ENCODE measurements at regions not wholly inside any gene's neighbourhood (a gene's known extent, or its start where the extent isn't known, plus 50 kb on each side); places are given as distances from the start of the nearest gene placed in this dataset.
"Not testable (repeated sequence)": the region's sequence is repeated elsewhere in the genome, so short reads cannot be mapped to it uniquely, and the experiment has no call there.

GRCh38 chr1:99369154-99369553, 104.9 kb downstream of the PLPPR4 start:
- Histone ChIP-seq H3K4me2 (ENCODE audit: insufficient read depth, low read length) (no peak overlapping the region), H2AFZ (ENCODE audit: low read length) (no peak overlapping the region), H3K4me1 (ENCODE audit: insufficient read depth, low read length) (no peaks in the 10 kb centered on the region), H3K27me3 (ENCODE audit: insufficient read depth, low read length) (no peaks in the 10 kb centered on the region), H3K79me2 (ENCODE audit: insufficient read depth, low read length) (no peaks in the 10 kb centered on the region), H3K9me3 (ENCODE audit: low read depth, low read length) (no peaks in the 10 kb centered on the region), H4K20me1 (ENCODE audit: insufficient read depth, low read length) (no peaks in the 10 kb centered on the region), H3K27ac (ENCODE audit: low read depth, low read length) (no peak overlapping the region), H3K36me3 (ENCODE audit: insufficient read depth, low read length) (no peaks in the 10 kb centered on the region), H3K4me3 (ENCODE audit: insufficient read depth, low read length) (no peak overlapping the region)
- no peak for TF ChIP-seq CTCF (IDR thresholded peaks at IDR 0.05; ENCODE audit: extremely low read depth, low read depth, low read length)
- DNase-seq (ENCODE audit: insufficient read length, low spot score, missing footprints) = no peak

GRCh38 chr1:99370476-99370875, 106.2 kb downstream of the PLPPR4 start:
- no peaks in the 10 kb centered on the region for H3K79me2 ChIP-seq (ENCODE audit: insufficient read depth, low read length)
- H3K4me2 ChIP-seq (ENCODE audit: insufficient read depth, low read length) = no peak overlapping the region
- no peaks in the 10 kb centered on the region for H3K36me3 ChIP-seq (ENCODE audit: insufficient read depth, low read length)
- H3K4me3 ChIP-seq (ENCODE audit: insufficient read depth, low read length) = no peak overlapping the region
- no peak overlapping the region for H3K27ac ChIP-seq (ENCODE audit: low read depth, low read length)
- no peak for DNase-seq (ENCODE audit: insufficient read length, low spot score, missing footprints)
- H4K20me1 ChIP-seq (ENCODE audit: insufficient read depth, low read length) = no peaks in the 10 kb centered on the region
- no peaks in the 10 kb centered on the region for H3K9me3 ChIP-seq (ENCODE audit: low read depth, low read length)
- H2AFZ ChIP-seq (ENCODE audit: low read length) = no peak overlapping the region
- H3K27me3 ChIP-seq (ENCODE audit: insufficient read depth, low read length) = no peaks in the 10 kb centered on the region
- no peak for TF ChIP-seq CTCF (IDR thresholded peaks at IDR 0.05; ENCODE audit: extremely low read depth, low read depth, low read length)
- no peaks in the 10 kb centered on the region for H3K4me1 ChIP-seq (ENCODE audit: insufficient read depth, low read length)

GRCh38 chr1:99371413-99371812, 107.1 kb downstream of the PLPPR4 start:
- no peak for TF ChIP-seq CTCF (IDR thresholded peaks at IDR 0.05; ENCODE audit: extremely low read depth, low read depth, low read length)
- Histone ChIP-seq H3K9me3 (ENCODE audit: low read depth, low read length) (no peaks in the 10 kb centered on the region), H3K27me3 (ENCODE audit: insufficient read depth, low read length) (no peaks in the 10 kb centered on the region), H3K4me1 (ENCODE audit: insufficient read depth, low read length) (no peaks in the 10 kb centered on the region), H3K4me2 (ENCODE audit: insufficient read depth, low read length) (no peak overlapping the region), H2AFZ (ENCODE audit: low read length) (no peak overlapping the region), H3K27ac (ENCODE audit: low read depth, low read length) (no peak overlapping the region), H3K36me3 (ENCODE audit: insufficient read depth, low read length) (no peaks in the 10 kb centered on the region), H3K4me3 (ENCODE audit: insufficient read depth, low read length) (no peak overlapping the region), H3K79me2 (ENCODE audit: insufficient read depth, low read length) (no peaks in the 10 kb centered on the region), H4K20me1 (ENCODE audit: insufficient read depth, low read length) (no peaks in the 10 kb centered on the region)
- no peak for DNase-seq (ENCODE audit: insufficient read length, low spot score, missing footprints)

GRCh38 chr1:99374109-99374508, 109.8 kb downstream of the PLPPR4 start:
- no peaks in the 10 kb centered on the region for H3K36me3 ChIP-seq (ENCODE audit: insufficient read depth, low read length)

GRCh38 chr1:99374693-99375092, 110.4 kb downstream of the PLPPR4 start:
- H3K79me2 ChIP-seq (ENCODE audit: insufficient read depth, low read length); H3K27ac ChIP-seq (ENCODE audit: low read depth, low read length); H3K36me3 ChIP-seq (ENCODE audit: insufficient read depth, low read length); H3K9me3 ChIP-seq (ENCODE audit: low read depth, low read length); H3K27me3 ChIP-seq (ENCODE audit: insufficient read depth, low read length); H3K4me3 ChIP-seq (ENCODE audit: insufficient read depth, low read length); H3K4me1 ChIP-seq (ENCODE audit: insufficient read depth, low read length); H3K4me2 ChIP-seq (ENCODE audit: insufficient read depth, low read length); DNase-seq (ENCODE audit: insufficient read length, low spot score, missing footprints); H2AFZ ChIP-seq (ENCODE audit: low read length); H4K20me1 ChIP-seq (ENCODE audit: insufficient read depth, low read length): not testable (repeated sequence)

More at GRCh38 chr1:99374109-99374508, 109.8 kb downstream of the PLPPR4 start:
- no peak for TF ChIP-seq CTCF (IDR thresholded peaks at IDR 0.05; ENCODE audit: extremely low read depth, low read depth, low read length)
- H4K20me1 ChIP-seq (ENCODE audit: insufficient read depth, low read length) = no peaks in the 10 kb centered on the region
- H3K79me2 ChIP-seq (ENCODE audit: insufficient read depth, low read length) = no peaks in the 10 kb centered on the region
- no peaks in the 10 kb centered on the region for H3K9me3 ChIP-seq (ENCODE audit: low read depth, low read length)
- no peak overlapping the region for H3K4me2 ChIP-seq (ENCODE audit: insufficient read depth, low read length)
- no peak overlapping the region for H3K27ac ChIP-seq (ENCODE audit: low read depth, low read length)
- no peak for DNase-seq (ENCODE audit: insufficient read length, low spot score, missing footprints)
- H3K4me3 ChIP-seq (ENCODE audit: insufficient read depth, low read length) = no peak overlapping the region
- no peaks in the 10 kb centered on the region for H3K4me1 ChIP-seq (ENCODE audit: insufficient read depth, low read length)
- no peaks in the 10 kb centered on the region for H3K27me3 ChIP-seq (ENCODE audit: insufficient read depth, low read length)
- H2AFZ ChIP-seq (ENCODE audit: low read length) = no peak overlapping the region
